Stomach (tissue), 4 donors: ENCODE measurements at regions not wholly inside any gene's neighbourhood (a gene's known extent, or its start where the extent isn't known, plus 50 kb on each side); places are given as distances from the start of the nearest gene placed in this dataset.

Experiments used
- CTCF ChIP-seq, 7 experiments: fragments of 450-650 bp in 4 of 7; fragments of 200-600 bp in 3 of 7; sonication (generic) in 3 of 7; IDR thresholded peaks; one replicate each; pipeline ENCODE4 v1.5.1; 2016 to 2019; ENCODE audit warnings: antibody characterized with exemption in 7 of 7, control low read depth in 2 of 7, mild to moderate bottlenecking in 1 of 7
- EP300 ChIP-seq: sonication (generic); formaldehyde crosslinking; IDR thresholded peaks from one replicate; pipeline ENCODE4 v1.6.1; 2017; ENCODE audit warnings: antibody characterized with exemption
- POLR2A ChIP-seq, 4 donors: fragments of 450-650 bp; IDR thresholded peaks; one replicate each; pipeline ENCODE4 v1.6.1; 2016; ENCODE audit warnings: antibody characterized with exemption in 4 of 4, control low read depth in 2 of 4, mild to moderate bottlenecking in 1 of 4, moderate library complexity in 1 of 4

- TF ChIP-seq EP300 (no peak), POLR2A (IDR thresholded peaks at IDR 0.05) (no peak), CTCF (IDR thresholded peaks at IDR 0.05) (no peak)
Observed at GRCh38 chr6:166810864-166811263, 145.5 kb downstream of the RNASET2 start.
